HG02610 (cell line): ENCODE measurements at regions not wholly inside any gene's neighbourhood (a gene's known extent, or its start where the extent isn't known, plus 50 kb on each side); places are given as distances from the start of the nearest gene placed in this dataset.
"Not testable (repeated sequence)": the region's sequence is repeated elsewhere in the genome, so short reads cannot be mapped to it uniquely, and the experiment has no call there.

Experiments
- ATAC-seq: cut with Tn5 transposase; IDR thresholded peaks from one replicate; pipeline ENCODE4 v1.9.1; 2021; ENCODE audit warnings: mild to moderate bottlenecking, moderate library complexity; ENCODE audit not compliant: unreplicated experiment

DNA sequence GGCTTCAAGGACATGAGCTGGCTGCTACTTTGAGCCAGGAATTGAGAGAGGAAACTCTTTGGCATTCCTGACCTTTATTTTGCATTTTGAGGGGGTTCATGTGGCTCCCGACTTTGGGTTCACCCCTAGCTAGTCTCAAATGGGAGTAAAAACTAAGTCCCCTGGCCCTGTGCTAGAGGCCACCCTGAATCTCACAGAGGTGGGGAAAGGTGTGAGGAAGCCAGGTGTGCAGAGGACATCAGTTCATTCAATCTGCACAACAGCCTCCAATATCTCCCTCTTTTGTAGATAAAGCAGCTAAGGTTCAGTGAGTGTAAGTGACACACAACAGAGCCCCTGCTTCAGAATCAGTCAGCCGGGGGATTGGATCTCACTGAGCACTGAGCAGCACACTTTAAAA, 325.7 kb downstream of the DCDC2C start:
- no peak for ATAC-seq

DNA sequence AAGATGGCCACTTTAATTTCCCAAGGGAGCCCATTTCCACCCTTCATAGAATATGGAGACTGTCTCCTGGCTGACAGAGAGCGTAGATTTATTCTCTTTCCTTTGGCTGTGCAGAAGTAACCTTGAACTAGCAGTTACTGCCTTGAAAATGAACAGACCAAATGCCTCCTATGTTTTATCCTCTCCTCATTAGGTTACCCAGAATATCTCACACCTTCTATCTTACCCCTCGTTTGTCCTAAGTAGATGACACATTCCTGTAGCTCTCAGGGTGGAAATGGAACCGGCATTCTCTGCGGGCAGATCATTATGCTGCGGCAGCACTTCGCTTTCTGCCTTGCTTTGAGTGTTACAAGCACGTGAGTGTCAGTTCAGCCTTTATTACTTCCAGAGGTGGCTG, 336.5 kb downstream of the DCDC2C start:
- no peak for ATAC-seq

- ATAC-seq = peak; percentile 91
These were observed 344.9 kb downstream of the DCDC2C start for GRCh38 chr2:4047961-4048891.

DNA sequence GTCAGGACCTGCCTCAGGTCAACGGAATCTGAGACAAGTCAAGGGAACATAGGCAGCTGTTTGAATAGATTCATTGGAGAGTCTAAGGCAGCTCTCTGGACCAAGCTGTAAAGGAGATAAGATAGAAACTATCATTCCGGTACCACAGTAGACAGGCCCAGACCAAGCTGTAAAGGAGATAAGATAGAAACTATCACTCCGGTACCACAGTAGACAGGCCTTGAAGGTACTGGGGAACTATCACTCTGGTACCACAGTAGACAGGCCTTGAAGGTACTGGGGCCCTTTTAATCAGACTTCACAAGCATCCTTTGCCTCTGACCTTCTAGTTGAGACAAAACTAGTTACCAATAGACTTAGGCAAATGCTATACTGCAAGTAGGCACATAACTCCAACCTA, 346.1 kb downstream of the DCDC2C start:
- ATAC-seq = no peak

- no peak for ATAC-seq
These were observed 350.6 kb downstream of the DCDC2C start for GRCh38 chr2:4053769-4054493.

DNA sequence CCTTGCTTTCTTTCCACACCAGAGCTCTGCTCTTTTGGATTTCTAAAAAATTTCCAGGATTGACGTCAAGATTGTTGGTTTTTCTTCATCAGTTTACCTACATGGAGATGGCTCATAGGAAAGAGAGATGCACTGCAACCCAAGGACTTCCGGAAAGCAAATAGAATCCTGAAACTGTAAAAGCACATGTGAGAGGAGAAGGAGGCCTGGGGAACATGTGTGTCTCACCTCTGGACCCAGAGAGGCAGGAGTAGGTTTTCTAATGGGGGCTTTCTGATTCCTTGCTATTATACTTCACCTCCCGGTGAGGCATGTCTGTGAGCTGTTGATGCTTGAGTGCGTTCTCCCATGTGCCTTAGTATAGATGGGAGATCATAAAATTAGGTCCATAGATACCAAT, 362.8 kb downstream of the DCDC2C start:
- ATAC-seq = no peak

GRCh38 chr2:4073026-4073569, 369.7 kb downstream of the DCDC2C start:
- ATAC-seq = no peak

GRCh38 chr2:4077017-4077416, 373.6 kb downstream of the DCDC2C start:
- no peak for ATAC-seq

- ATAC-seq = no peak
These were observed 381.8 kb downstream of the DCDC2C start for GRCh38 chr2:4085186-4085585.

DNA sequence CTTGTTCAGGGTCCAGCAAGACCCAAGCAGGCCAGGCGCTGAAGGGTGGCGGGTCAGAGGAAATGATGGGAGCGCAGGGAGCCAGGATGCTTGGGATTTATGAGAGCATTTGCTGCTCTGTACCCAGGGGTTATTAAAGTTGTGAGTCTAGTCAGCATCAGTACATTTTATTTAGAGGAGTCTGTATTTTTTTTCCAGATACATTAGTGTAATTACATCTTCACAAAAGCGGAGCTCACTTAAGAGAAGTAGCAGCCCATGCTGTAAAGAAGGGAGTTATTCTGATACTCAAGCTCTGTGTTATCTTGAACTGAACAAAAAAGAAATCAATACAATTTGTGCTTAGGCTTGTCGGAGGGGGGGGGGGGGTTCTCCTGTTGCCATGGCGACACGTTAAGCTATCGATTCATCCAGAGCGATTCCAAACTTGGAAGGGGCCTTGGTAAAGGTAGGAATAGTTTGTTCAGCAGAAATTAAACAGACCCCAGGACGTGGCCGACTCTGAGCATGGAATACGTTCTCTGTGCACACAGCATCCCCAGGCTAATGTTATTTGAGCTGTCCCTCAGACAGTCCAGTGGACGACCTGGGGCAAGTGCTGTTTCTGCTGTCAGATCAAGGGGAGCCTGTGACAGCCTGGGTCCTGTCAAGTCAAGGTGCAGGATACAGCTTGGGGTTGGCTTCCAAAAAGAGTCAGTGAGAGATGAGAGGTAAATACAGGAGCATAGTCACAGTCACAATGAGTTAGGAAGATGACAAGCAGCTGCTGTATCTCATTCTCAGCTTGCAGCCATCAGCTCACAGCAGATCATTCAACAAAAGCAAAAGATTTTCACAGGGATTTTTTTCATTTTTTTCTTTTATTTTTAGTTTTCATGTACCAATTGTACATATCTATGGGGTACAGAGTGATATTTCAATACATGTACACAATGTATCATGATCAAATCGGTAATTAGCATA, 387.6 kb downstream of the DCDC2C start:
- no peak for ATAC-seq

DNA sequence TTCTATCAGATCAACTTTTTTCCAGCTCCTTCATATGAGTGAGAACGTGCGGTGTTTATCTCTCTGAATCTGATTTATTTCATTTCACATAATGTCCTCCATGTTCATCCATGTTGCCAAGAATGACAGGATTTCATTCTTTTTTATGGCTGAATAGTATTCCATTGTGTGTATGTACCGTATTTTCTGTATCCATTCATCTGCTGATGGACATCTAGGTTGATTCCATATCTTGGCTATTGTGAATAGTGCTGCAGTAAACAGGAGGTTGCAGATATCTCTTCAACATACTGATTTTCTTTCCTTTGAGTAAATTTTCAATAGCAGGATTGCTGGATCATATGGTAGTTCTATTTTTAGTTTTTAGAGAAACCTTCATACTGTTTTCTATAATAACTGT, 388.5 kb downstream of the DCDC2C start:
- ATAC-seq = no peak

GRCh38 chr2:4094743-4095142, 391.4 kb downstream of the DCDC2C start:
- no peak for ATAC-seq

DNA sequence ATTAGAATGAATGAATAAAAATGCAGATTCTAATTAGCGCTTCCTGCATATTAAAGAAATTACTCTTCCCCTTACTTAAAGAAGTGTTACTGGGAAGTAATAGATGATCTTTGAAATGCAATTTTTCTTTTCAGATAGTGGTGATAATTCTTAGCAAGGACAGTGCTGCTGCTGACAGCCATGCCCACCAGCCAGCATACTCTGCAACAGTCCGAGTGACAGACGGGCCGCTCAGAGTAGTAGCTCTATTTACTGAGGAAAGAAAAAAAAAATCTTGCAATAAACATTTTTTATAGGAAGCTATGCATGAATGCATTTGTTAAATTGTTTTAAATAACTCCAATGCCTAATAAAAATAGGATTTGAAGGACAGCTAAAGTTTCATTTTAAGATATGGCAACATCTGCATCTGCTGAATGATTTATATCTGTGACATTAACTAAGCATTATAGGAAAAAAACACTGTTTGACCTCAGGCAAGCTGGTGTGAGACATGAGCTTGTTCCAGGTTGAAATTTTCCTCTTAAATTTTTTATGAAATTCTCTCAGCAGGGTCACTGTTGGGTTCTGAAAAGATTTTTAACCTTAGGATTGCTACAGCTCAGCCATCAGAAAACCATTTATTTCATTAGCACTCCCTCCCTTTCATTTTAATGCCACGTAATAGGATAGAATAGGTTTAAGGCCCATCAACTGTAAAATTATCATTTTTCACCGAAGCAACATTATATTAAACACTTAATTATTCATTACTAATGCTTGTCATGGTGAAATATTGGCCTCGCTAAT, 393.8 kb downstream of the DCDC2C start:
- ATAC-seq = no peak

DNA sequence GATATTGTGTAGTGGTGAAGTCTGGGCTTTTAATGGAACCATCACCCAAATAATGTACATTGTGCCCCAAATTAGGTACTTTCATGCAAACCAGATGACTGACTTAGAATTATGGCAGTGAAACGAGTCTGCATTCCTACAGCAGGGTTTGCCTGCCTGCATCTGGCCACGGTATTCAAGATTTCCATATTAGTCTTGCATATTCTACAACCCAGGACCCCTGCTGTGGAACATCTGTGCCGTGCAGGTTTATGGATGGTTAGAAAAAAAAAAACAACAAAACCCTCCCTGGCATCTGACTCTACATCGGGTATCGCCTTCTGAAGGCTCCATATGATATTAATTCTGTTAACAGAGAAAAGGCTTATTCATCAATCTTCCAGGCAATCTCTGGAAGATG, 394.8 kb downstream of the DCDC2C start:
- ATAC-seq = no peak

DNA sequence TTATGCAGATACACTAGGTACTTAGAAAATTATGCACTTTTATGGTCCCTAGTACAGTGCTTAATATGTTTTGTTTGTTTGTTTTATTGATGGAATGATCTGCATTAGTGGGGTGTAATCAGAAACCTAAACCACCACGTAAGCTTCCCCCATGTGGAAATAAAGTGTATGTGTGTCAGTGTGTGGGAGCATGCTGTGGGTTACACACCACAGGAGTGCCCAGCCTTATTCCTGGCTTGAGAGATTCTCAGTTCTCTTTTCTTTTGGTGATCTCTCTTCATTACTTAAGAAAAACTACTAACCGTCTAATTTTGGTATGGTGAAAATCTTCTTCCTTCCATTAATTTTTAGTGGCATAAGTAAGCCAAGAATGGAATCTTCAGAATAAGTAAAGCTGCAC, 398.6 kb downstream of the DCDC2C start:
- ATAC-seq = no peak

DNA sequence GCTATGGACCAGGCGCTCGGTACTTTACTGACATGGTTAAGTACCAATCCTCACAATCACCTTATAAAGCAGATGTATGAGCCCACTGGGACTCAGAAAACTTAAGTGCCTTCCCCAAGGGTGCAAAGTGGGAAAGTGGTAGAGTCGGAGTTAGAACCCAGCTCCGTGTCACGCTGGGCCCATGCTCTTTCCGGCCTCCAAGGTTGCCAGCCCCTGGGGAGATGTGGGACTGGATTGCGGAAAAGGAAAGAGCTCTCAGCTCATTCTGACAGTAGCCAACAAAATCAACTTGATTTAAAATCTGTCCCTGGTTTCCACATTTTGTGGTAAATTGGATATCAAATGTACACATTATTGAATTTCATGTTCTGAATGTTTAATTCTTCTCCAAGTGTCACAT, 403.8 kb downstream of the DCDC2C start:
- no peak for ATAC-seq

GRCh38 chr2:4110273-4110672, 406.9 kb downstream of the DCDC2C start:
- no peak for ATAC-seq

DNA sequence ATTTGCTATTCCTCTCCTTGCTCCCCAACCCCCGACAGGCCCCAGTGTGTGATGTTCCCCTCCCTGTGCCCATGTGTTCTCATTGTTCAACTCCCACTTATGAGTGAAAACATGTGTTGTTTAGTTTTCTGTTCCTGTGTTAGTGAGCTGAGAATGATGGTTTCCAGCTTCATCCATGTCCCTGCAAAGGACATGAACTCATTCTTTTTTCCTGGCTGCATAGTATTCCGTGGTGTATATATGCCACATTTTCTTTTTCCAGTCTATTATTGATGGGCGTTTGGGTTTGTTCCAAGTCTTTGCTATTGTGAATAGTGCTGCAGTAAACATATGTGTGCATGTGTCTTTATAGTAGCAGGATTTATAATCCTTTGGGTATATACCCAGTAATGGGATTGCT, 412.1 kb downstream of the DCDC2C start:
- not testable (repeated sequence) for ATAC-seq

- no peak for ATAC-seq
These were observed 419.4 kb downstream of the DCDC2C start for GRCh38 chr2:4122726-4123125.

GRCh38 chr2:4130651-4131050, 427.3 kb downstream of the DCDC2C start:
- no peak for ATAC-seq
